Coronary artery (tissue), 2 donors: ENCODE measurements at regions not wholly inside any gene's neighbourhood (a gene's known extent, or its start where the extent isn't known, plus 50 kb on each side); places are given as distances from the start of the nearest gene placed in this dataset.

Experiments used
- DNase-seq: peaks from one replicate; pipeline ENCODE4 v3.0.0-alpha.2; 2017; ENCODE audit warnings: low spot score
- H3K27ac ChIP-seq, 2 donors: fragments of 200-600 bp; sonication (generic); one replicate each; pipeline ENCODE4 v1.5.1; 2016 to 2019
- H3K4me3 ChIP-seq: fragments of 200-600 bp; sonication (generic); 2 replicates; pipeline ENCODE4 v1.5.1; 2016; ENCODE audit warnings: mild to moderate bottlenecking, moderate library complexity
- CTCF ChIP-seq: fragments of 200-600 bp; sonication (generic); IDR thresholded peaks from one replicate; pipeline ENCODE4 v1.5.1; 2019; ENCODE audit warnings: antibody characterized with exemption

DNA sequence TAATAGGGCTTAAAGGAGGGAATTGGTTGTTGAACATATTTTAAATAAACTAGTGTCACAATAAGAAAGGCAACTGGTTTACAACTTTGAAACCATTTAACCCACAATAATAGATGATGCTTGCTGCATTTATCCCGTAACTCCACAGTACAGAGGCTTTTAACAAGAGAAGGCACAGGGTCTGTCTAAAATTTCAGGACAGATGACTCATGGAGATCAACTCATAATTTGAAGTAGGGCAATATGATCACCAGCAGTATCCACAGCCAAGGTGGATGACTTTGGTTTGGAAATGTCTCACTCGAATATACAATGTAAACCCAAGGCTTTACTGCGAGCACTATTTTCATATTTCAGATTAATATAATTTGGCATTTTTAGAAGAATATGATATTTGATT is 340.2 kb downstream of the LRIG3 start:
- no peak overlapping the region for H3K4me3 ChIP-seq
- no peak for DNase-seq
- H3K27ac ChIP-seq: no peak overlapping the region
- no peak for TF ChIP-seq CTCF

GRCh38 chr12:58583529-58583928 is 336.8 kb downstream of the LRIG3 start:
- Histone ChIP-seq H3K27ac (peak overlapping the region; percentile 27 to 66), H3K4me3 (no peak overlapping the region)
- no peak for TF ChIP-seq CTCF
- no peak for DNase-seq

DNA sequence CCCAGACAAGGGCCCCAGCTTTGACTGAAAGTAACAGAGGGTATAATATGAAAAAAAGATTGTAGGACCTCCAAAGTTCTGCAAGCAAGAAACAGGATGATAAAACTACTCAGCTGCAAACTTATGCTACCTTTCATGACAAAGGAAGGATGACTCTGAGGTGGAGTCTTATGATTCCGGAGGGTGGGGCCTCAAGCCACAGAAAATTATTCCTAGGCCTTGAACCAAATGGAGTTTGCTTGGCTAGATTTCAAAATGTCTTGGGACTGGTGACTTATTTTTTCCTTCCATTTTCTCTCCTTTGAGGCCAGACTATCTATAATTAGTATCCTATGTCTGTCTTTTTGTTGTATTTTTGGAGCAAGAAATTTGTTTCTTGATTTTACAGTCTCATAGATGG is 336.4 kb downstream of the LRIG3 start:
- DNase-seq: no peak
- peak overlapping the region; percentile 27 to 66 for H3K27ac ChIP-seq
- TF ChIP-seq CTCF: no peak
- H3K4me3 ChIP-seq: no peak overlapping the region

- no peak overlapping the region for H3K4me3 ChIP-seq
- no peak for TF ChIP-seq CTCF
- no peak for DNase-seq
- peak overlapping the region; percentile 12 to 66 for H3K27ac ChIP-seq
These were observed 335.4 kb downstream of the LRIG3 start for GRCh38 chr12:58584880-58585279.

- no peak for DNase-seq
- no peak for TF ChIP-seq CTCF
- Histone ChIP-seq H3K27ac (no peak overlapping the region), H3K4me3 (no peak overlapping the region)
These were observed 333.5 kb downstream of the LRIG3 start for GRCh38 chr12:58586762-58587161.

DNA sequence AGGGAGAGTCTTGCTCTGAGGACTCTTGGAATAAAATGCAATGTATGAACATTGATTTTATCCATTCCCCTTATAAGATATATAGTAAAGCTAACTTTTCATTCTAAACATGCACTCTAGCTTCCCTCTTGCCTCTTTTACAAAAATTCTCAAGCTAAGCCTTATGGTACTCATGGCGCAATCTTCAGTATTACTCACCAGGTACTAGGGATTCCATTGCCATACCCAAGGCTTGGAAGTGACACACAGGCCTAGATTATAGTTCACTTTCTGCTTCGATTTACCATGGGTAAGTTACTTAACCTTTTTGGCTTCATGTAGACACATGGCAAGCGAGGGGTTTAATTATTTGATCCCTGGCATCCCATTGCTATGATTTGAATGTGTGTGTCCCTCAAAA is 331.5 kb downstream of the LRIG3 start:
- no peak for TF ChIP-seq CTCF
- DNase-seq: no peak
- H3K27ac ChIP-seq: no peak overlapping the region
- H3K4me3 ChIP-seq: no peak overlapping the region

- Histone ChIP-seq H3K4me3 (no peak overlapping the region), H3K27ac (no peak overlapping the region)
- no peak for TF ChIP-seq CTCF
- DNase-seq: no peak
These were observed 327.7 kb downstream of the LRIG3 start for GRCh38 chr12:58592475-58593207.
